ENCODE measurements at regions not wholly inside any gene's neighbourhood (a gene's known extent, or its start where the extent isn't known, plus 50 kb on each side); places are given as distances from the start of the nearest gene placed in this dataset.
A peak's percentile ranks its signal among the peaks of the same experiment; 100 is the strongest.

GRCh38 chr20:17873410-17874270 lies 95.0 kb downstream of the SNX5 start (continued):
- peak; percentile 44; the same call in 1 of the 2 replicates for TF ChIP-seq FOXK1 (CRISPR knock-in tag; IDR thresholded peaks at IDR 0.05; ENCODE audit: borderline replicate concordance, low read depth)
- peak; percentile 49; the same call in 1 of the 2 replicates for TF ChIP-seq CSRNP1 (CRISPR knock-in tag; IDR thresholded peaks at IDR 0.05)
- TF ChIP-seq ZHX2 (IDR thresholded peaks at IDR 0.05; ENCODE audit: low read depth), result 0 out of 2 replicates have a peak, but pooled peaks have one; percentile 9
- no peak for TF ChIP-seq ZHX2 (CRISPR knock-in tag; IDR thresholded peaks at IDR 0.05; ENCODE audit: borderline replicate concordance)
- peak; percentile 75 for TF ChIP-seq IKZF4 (CRISPR knock-in tag; IDR thresholded peaks at IDR 0.05; ENCODE audit: borderline replicate concordance, low read depth, not compliant biosample characterization)
- TF ChIP-seq ZNF207 (IDR thresholded peaks at IDR 0.05; ENCODE audit: borderline replicate concordance), result no peak
- 0 out of 2 replicates have a peak, but pooled peaks have one; percentile 27 for TF ChIP-seq MIER3 (CRISPR knock-in tag; IDR thresholded peaks at IDR 0.05; ENCODE audit: borderline replicate concordance)
- TF ChIP-seq ZNF775 (CRISPR knock-in tag; IDR thresholded peaks at IDR 0.05; ENCODE audit: borderline replicate concordance), result no peak
- peak; percentile 85; the same call in 1 of the 2 replicates for TF ChIP-seq ZNF576 (CRISPR knock-in tag; IDR thresholded peaks at IDR 0.05)
- TF ChIP-seq RFXANK (CRISPR knock-in tag; IDR thresholded peaks at IDR 0.05), result no peak
- peak; percentile 67; the same call in 1 of the 2 replicates for TF ChIP-seq ZNF83 (CRISPR knock-in tag; IDR thresholded peaks at IDR 0.05; ENCODE audit: borderline replicate concordance)
- TF ChIP-seq, protein P1, sequence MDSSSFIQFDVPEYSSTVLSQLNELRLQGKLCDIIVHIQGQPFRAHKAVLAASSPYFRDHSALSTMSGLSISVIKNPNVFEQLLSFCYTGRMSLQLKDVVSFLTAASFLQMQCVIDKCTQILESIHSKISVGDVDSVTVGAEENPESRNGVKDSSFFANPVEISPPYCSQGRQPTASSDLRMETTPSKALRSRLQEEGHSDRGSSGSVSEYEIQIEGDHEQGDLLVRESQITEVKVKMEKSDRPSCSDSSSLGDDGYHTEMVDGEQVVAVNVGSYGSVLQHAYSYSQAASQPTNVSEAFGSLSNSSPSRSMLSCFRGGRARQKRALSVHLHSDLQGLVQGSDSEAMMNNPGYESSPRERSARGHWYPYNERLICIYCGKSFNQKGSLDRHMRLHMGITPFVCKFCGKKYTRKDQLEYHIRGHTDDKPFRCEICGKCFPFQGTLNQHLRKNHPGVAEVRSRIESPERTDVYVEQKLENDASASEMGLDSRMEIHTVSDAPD (CRISPR knock-in tag; IDR thresholded peaks at IDR 0.05), result peak; percentile 64; the same call in 1 of the 2 replicates
- TF ChIP-seq ETV5 (CRISPR knock-in tag; IDR thresholded peaks at IDR 0.05; ENCODE audit: borderline replicate concordance), result peak; percentile 19; the same call in 1 of the 2 replicates
- no peak for TF ChIP-seq ZNF790 (CRISPR knock-in tag; IDR thresholded peaks at IDR 0.05; ENCODE audit: borderline replicate concordance)
- 0 out of 2 replicates have a peak, but pooled peaks have one; percentile 31 for TF ChIP-seq ZNF737 (CRISPR knock-in tag; IDR thresholded peaks at IDR 0.05; ENCODE audit: borderline replicate concordance)
- no peak for TF ChIP-seq CCDC6 (CRISPR knock-in tag; IDR thresholded peaks at IDR 0.05)
- 0 out of 2 replicates have a peak, but pooled peaks have one; percentile 10 for TF ChIP-seq NR2F2 (IDR thresholded peaks at IDR 0.05; ENCODE audit: borderline replicate concordance, low read depth)
- peak; percentile 68; the same call in 1 of the 2 replicates for TF ChIP-seq POGZ (CRISPR knock-in tag; IDR thresholded peaks at IDR 0.05)

Measured in HepG2 (cell line).